ENCODE measurements at regions not wholly inside any gene's neighbourhood (a gene's known extent, or its start where the extent isn't known, plus 50 kb on each side); places are given as distances from the start of the nearest gene placed in this dataset.
A peak's percentile ranks its signal among the peaks of the same experiment; 100 is the strongest.

DNA sequence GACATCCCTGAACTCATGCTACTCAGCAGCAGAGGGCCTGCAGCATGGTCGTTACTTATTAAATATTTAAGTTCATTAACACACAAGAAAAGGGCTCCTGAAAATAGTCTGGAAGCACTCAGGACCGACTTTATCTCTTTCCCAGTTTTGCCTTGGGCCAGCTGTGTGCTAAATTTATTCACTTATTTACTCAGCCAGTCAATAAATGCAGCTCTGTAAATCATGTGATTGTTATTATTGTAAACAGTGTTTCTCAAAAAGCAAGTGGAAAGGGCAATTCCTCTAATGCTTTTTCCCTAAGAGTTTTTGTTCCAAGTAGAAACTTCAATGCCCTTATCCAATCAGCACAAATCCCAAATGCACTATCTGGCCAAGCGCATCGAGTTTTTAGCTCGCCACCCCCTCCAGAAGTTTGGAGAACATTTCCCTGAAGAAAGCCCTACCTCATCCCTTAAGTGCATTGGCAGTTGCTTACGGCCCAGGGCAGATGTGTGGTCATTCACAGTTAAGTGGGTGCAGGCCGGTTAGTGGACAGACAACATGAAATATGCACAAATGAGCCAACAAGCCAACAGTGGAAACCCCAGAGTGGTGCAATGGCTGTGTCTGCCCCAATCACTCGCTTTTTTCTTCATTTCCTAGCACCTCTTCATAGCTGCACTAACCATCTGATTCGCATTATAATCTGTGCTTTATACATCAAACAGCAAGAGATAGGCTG lies 125.8 kb downstream of the SMIM20 start:
- no peaks in the 10 kb centered on the region for H3K9me3 ChIP-seq (replicated peaks in 1 of 2; ENCODE audit: control insufficient read depth in 2 of 2, insufficient read depth in 1 of 2, low read depth in 1 of 2, low read length in 2 of 2)
- no peak overlapping the region for H3K4ac ChIP-seq (ENCODE audit: low read length)
- H2AK5ac ChIP-seq (ENCODE audit: low read depth, low read length) = no peak overlapping the region
- no peak overlapping the region for H2BK15ac ChIP-seq (ENCODE audit: low read length)
- no peak overlapping the region for H3K4me3 ChIP-seq (ENCODE audit: low read length in 2 of 2)
- H3K4me2 ChIP-seq (ENCODE audit: insufficient read depth, low read length, poor library complexity, severe bottlenecking) = no peak overlapping the region
- no peak overlapping the region for H3K9ac ChIP-seq (ENCODE audit: low read depth, low read length, poor library complexity)
- no peak overlapping the region for H2BK5ac ChIP-seq (ENCODE audit: low read length)
- no peak overlapping the region for H4K91ac ChIP-seq (ENCODE audit: low read depth, low read length, poor library complexity)
- H2BK120ac ChIP-seq (ENCODE audit: low read depth, low read length) = no peak overlapping the region
- peaks cover 0 to 1% of the 10 kb centered on the region in 2 donors for H3K36me3 ChIP-seq (replicated peaks in 1 of 2; ENCODE audit: control insufficient read depth in 2 of 2, insufficient read depth in 2 of 2, low read length in 2 of 2)
- no peak overlapping the region for H2AFZ ChIP-seq (ENCODE audit: low read length)
- H3K18ac ChIP-seq (ENCODE audit: low read length) = no peak overlapping the region
- H2BK12ac ChIP-seq (ENCODE audit: low read length) = no peak overlapping the region
- DNase-seq (ENCODE audit: low spot score) = no peak
- H3K14ac ChIP-seq (ENCODE audit: low read length) = no peak overlapping the region
- no peak overlapping the region for H4K8ac ChIP-seq (ENCODE audit: low read depth, low read length)
- H3K27me3 ChIP-seq (ENCODE audit: control insufficient read depth in 3 of 3, insufficient read depth in 3 of 3, low read depth in 1 of 3, low read length in 3 of 3) = no peaks in the 10 kb centered on the region
- no peak overlapping the region for H3K27ac ChIP-seq (replicated peaks; ENCODE audit: low read length)
- no peaks in the 10 kb centered on the region for H3K79me1 ChIP-seq (ENCODE audit: low read depth, low read length)
- no peak overlapping the region for H3K23ac ChIP-seq (ENCODE audit: low read depth, low read length, poor library complexity)
- WGBS, 2 donors (ENCODE audit: extremely low coverage in 2 of 2, insufficient read length in 2 of 2, insufficient replicate concordance in 1 of 2) = no CpG with 5 or more reads among the region's 9 CpGs
- H3K4me1 ChIP-seq (ENCODE audit: control insufficient read depth in 2 of 2, insufficient read depth in 1 of 2, low read depth in 1 of 2, low read length in 2 of 2) = no peaks in the 10 kb centered on the region

DNA sequence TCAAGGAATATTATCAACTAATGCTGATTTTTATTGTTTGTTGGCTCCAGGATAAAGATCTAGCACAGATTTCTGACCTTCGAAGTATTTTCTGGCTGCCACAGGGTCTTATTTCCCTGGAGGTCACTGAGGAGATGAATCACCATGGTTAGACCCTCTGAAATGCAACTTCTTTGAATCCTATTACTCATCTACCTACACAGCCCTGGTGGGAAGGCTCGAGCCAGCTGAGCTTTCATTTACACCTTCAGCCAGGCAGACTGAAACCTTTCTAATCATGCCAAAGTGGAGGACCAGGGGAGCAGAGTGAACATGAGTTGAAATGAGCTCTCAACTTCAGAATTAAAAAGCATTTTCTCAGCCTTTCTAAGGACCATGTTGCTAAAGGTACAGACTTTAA lies 130.5 kb downstream of the SMIM20 start:
- no peak overlapping the region for H3K9ac ChIP-seq (ENCODE audit: low read depth, low read length, poor library complexity)
- H2AK5ac ChIP-seq (ENCODE audit: low read depth, low read length) = no peak overlapping the region
- H3K14ac ChIP-seq (ENCODE audit: low read length) = no peak overlapping the region
- H2BK15ac ChIP-seq (ENCODE audit: low read length) = no peak overlapping the region
- no peak overlapping the region for H2BK12ac ChIP-seq (ENCODE audit: low read length)
- no peak for DNase-seq (ENCODE audit: low spot score)
- no peak overlapping the region for H2AFZ ChIP-seq (ENCODE audit: low read length)
- H3K36me3 ChIP-seq (replicated peaks in 1 of 2; ENCODE audit: control insufficient read depth in 2 of 2, insufficient read depth in 2 of 2, low read length in 2 of 2) = no peaks in the 10 kb centered on the region
- no peaks in the 10 kb centered on the region for H3K27me3 ChIP-seq (ENCODE audit: control insufficient read depth in 3 of 3, insufficient read depth in 3 of 3, low read depth in 1 of 3, low read length in 3 of 3)
- no peak overlapping the region for H2BK120ac ChIP-seq (ENCODE audit: low read depth, low read length)
- no peak overlapping the region for H3K4me3 ChIP-seq (ENCODE audit: low read length in 2 of 2)
- H3K79me1 ChIP-seq (ENCODE audit: low read depth, low read length) = no peaks in the 10 kb centered on the region
- peaks cover 0 to 3% of the 10 kb centered on the region in 2 donors for H3K4me1 ChIP-seq (ENCODE audit: control insufficient read depth in 2 of 2, insufficient read depth in 1 of 2, low read depth in 1 of 2, low read length in 2 of 2)
- no peak overlapping the region for H3K4ac ChIP-seq (ENCODE audit: low read length)
- H3K9me3 ChIP-seq (replicated peaks in 1 of 2; ENCODE audit: control insufficient read depth in 2 of 2, insufficient read depth in 1 of 2, low read depth in 1 of 2, low read length in 2 of 2) = no peaks in the 10 kb centered on the region
- no peak overlapping the region for H2BK5ac ChIP-seq (ENCODE audit: low read length)
- H4K8ac ChIP-seq (ENCODE audit: low read depth, low read length) = no peak overlapping the region
- H3K18ac ChIP-seq (ENCODE audit: low read length) = no peak overlapping the region
- no peak overlapping the region for H3K27ac ChIP-seq (replicated peaks; ENCODE audit: low read length)
- H3K4me2 ChIP-seq (ENCODE audit: insufficient read depth, low read length, poor library complexity, severe bottlenecking) = no peak overlapping the region
- no CpG with 5 or more reads among the region's 2 CpGs for WGBS, 2 donors (ENCODE audit: extremely low coverage in 2 of 2, insufficient read length in 2 of 2, insufficient replicate concordance in 1 of 2)
- no peak overlapping the region for H4K91ac ChIP-seq (ENCODE audit: low read depth, low read length, poor library complexity)
- no peak overlapping the region for H3K23ac ChIP-seq (ENCODE audit: low read depth, low read length, poor library complexity)

DNA sequence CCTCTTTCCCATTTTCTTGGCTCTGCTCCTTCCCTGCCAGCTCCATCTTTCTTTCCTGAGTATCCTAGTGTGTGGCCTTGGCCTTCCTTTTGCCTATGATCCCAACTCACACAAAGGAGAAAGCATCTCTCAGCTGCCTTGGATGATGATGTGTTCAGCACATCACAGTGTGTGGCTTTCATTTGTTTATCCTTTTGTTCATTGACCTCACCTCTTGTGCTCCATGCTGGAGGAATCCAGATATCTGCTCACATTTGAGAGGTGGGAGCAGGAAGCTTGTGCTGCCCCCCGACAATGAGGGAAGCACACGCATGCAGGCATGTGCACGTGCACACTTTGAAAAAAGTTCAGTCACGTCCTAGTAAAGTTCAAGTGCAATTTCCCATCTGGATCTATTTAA lies 131.0 kb downstream of the SMIM20 start:
- no peak overlapping the region for H3K4me3 ChIP-seq (ENCODE audit: low read length in 2 of 2)
- H3K36me3 ChIP-seq (replicated peaks in 1 of 2; ENCODE audit: control insufficient read depth in 2 of 2, insufficient read depth in 2 of 2, low read length in 2 of 2) = no peaks in the 10 kb centered on the region
- H2BK12ac ChIP-seq (ENCODE audit: low read length) = no peak overlapping the region
- H3K4me2 ChIP-seq (ENCODE audit: insufficient read depth, low read length, poor library complexity, severe bottlenecking) = no peak overlapping the region
- H4K8ac ChIP-seq (ENCODE audit: low read depth, low read length) = no peak overlapping the region
- H2AK5ac ChIP-seq (ENCODE audit: low read depth, low read length) = no peak overlapping the region
- no peak overlapping the region for H3K27ac ChIP-seq (replicated peaks; ENCODE audit: low read length)
- H2BK15ac ChIP-seq (ENCODE audit: low read length) = no peak overlapping the region
- H2BK120ac ChIP-seq (ENCODE audit: low read depth, low read length) = no peak overlapping the region
- H3K4me1 ChIP-seq (ENCODE audit: control insufficient read depth in 2 of 2, insufficient read depth in 1 of 2, low read depth in 1 of 2, low read length in 2 of 2) = peaks cover 0 to 3% of the 10 kb centered on the region in 2 donors
- no peak overlapping the region for H4K91ac ChIP-seq (ENCODE audit: low read depth, low read length, poor library complexity)
- H3K23ac ChIP-seq (ENCODE audit: low read depth, low read length, poor library complexity) = no peak overlapping the region
- no peak overlapping the region for H2AFZ ChIP-seq (ENCODE audit: low read length)
- H2BK5ac ChIP-seq (ENCODE audit: low read length) = no peak overlapping the region
- no CpG with 5 or more reads among the region's 4 CpGs for WGBS, 2 donors (ENCODE audit: extremely low coverage in 2 of 2, insufficient read length in 2 of 2, insufficient replicate concordance in 1 of 2)
- no peaks in the 10 kb centered on the region for H3K9me3 ChIP-seq (replicated peaks in 1 of 2; ENCODE audit: control insufficient read depth in 2 of 2, insufficient read depth in 1 of 2, low read depth in 1 of 2, low read length in 2 of 2)
- no peaks in the 10 kb centered on the region for H3K79me1 ChIP-seq (ENCODE audit: low read depth, low read length)
- H3K4ac ChIP-seq (ENCODE audit: low read length) = no peak overlapping the region
- H3K18ac ChIP-seq (ENCODE audit: low read length) = no peak overlapping the region
- no peaks in the 10 kb centered on the region for H3K27me3 ChIP-seq (ENCODE audit: control insufficient read depth in 3 of 3, insufficient read depth in 3 of 3, low read depth in 1 of 3, low read length in 3 of 3)
- DNase-seq (ENCODE audit: low spot score) = no peak
- no peak overlapping the region for H3K14ac ChIP-seq (ENCODE audit: low read length)
- no peak overlapping the region for H3K9ac ChIP-seq (ENCODE audit: low read depth, low read length, poor library complexity)

DNA sequence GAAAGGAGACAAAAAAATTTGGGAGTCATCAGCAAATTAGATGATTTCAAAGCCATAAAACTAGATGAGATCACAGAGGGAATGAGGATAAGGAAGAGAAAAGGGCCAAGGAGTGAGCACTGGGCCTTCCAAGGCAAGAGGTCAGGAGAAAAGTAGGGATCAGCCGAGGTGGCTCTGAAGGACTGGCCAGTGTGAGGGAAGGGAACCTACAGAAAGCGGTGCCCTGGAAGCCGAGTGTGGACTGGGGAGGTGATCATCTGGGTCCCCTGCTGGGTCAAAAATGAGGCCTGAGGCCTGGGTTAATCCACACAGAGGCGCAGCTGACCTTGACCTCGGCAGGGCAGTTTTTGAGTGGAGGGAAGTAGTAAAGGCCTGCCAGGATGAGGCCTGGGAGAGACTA lies 133.8 kb downstream of the SMIM20 start:
- H3K27me3 ChIP-seq (ENCODE audit: control insufficient read depth in 3 of 3, insufficient read depth in 3 of 3, low read depth in 1 of 3, low read length in 3 of 3) = no peaks in the 10 kb centered on the region
- no peak overlapping the region for H3K9ac ChIP-seq (ENCODE audit: low read depth, low read length, poor library complexity)
- H4K8ac ChIP-seq (ENCODE audit: low read depth, low read length) = no peak overlapping the region
- no peak overlapping the region for H2BK120ac ChIP-seq (ENCODE audit: low read depth, low read length)
- no peak overlapping the region for H3K4me3 ChIP-seq (ENCODE audit: low read length in 2 of 2)
- peak overlapping the region; percentile 15 for H3K18ac ChIP-seq (ENCODE audit: low read length)
- WGBS, 2 donors (ENCODE audit: extremely low coverage in 2 of 2, insufficient read length in 2 of 2, insufficient replicate concordance in 1 of 2) = no CpG with 5 or more reads among the region's 5 CpGs
- no peaks in the 10 kb centered on the region for H3K36me3 ChIP-seq (replicated peaks in 1 of 2; ENCODE audit: control insufficient read depth in 2 of 2, insufficient read depth in 2 of 2, low read length in 2 of 2)
- H3K23ac ChIP-seq (ENCODE audit: low read depth, low read length, poor library complexity) = no peak overlapping the region
- peaks cover 0 to 3% of the 10 kb centered on the region in 2 donors for H3K4me1 ChIP-seq (ENCODE audit: control insufficient read depth in 2 of 2, insufficient read depth in 1 of 2, low read depth in 1 of 2, low read length in 2 of 2)
- no peaks in the 10 kb centered on the region for H3K79me1 ChIP-seq (ENCODE audit: low read depth, low read length)
- no peak for DNase-seq (ENCODE audit: low spot score)
- no peak overlapping the region for H2AK5ac ChIP-seq (ENCODE audit: low read depth, low read length)
- H2AFZ ChIP-seq (ENCODE audit: low read length) = no peak overlapping the region
- H3K27ac ChIP-seq (replicated peaks; ENCODE audit: low read length) = no peak overlapping the region
- H2BK12ac ChIP-seq (ENCODE audit: low read length) = no peak overlapping the region
- no peak overlapping the region for H2BK5ac ChIP-seq (ENCODE audit: low read length)
- H3K4ac ChIP-seq (ENCODE audit: low read length) = no peak overlapping the region
- no peak overlapping the region for H3K4me2 ChIP-seq (ENCODE audit: insufficient read depth, low read length, poor library complexity, severe bottlenecking)
- no peak overlapping the region for H3K14ac ChIP-seq (ENCODE audit: low read length)
- no peaks in the 10 kb centered on the region for H3K9me3 ChIP-seq (replicated peaks in 1 of 2; ENCODE audit: control insufficient read depth in 2 of 2, insufficient read depth in 1 of 2, low read depth in 1 of 2, low read length in 2 of 2)
- no peak overlapping the region for H4K91ac ChIP-seq (ENCODE audit: low read depth, low read length, poor library complexity)
- H2BK15ac ChIP-seq (ENCODE audit: low read length) = no peak overlapping the region

All from neuronal stem cell (in vitro differentiated cells).